ENCODE measurements at regions not wholly inside any gene's neighbourhood (a gene's known extent, or its start where the extent isn't known, plus 50 kb on each side); places are given as distances from the start of the nearest gene placed in this dataset.
"Not testable (repeated sequence)": the region's sequence is repeated elsewhere in the genome, so short reads cannot be mapped to it uniquely, and the experiment has no call there.

DNA sequence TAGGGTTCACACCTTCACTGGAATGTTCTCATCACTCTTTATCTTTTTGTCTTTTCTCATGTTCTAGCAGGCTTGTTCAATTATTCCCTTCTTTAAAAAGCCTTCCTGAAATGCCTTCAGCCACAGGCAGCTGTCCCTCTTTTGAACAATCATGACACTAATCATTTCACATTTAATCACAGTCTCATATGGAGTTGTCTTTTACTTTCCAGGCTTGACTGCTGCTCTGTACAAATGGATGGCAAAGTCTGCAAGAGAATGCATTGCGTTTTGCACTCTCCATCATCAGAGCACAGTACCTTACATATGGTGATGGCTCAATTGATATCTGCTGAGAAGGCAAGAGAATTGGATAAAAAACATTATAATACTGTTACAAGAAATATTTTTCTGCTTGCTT is 529.8 kb downstream of the DIPK2A start:
- H3K27ac ChIP-seq, result no peak overlapping the region
- no peak for DNase-seq (ENCODE audit: low spot score in 2 of 2)
- TF ChIP-seq POLR2A (IDR thresholded peaks at IDR 0.05) (no peak), EP300 (IDR thresholded peaks at IDR 0.05) (no peak)
- TF ChIP-seq, protein P1, sequence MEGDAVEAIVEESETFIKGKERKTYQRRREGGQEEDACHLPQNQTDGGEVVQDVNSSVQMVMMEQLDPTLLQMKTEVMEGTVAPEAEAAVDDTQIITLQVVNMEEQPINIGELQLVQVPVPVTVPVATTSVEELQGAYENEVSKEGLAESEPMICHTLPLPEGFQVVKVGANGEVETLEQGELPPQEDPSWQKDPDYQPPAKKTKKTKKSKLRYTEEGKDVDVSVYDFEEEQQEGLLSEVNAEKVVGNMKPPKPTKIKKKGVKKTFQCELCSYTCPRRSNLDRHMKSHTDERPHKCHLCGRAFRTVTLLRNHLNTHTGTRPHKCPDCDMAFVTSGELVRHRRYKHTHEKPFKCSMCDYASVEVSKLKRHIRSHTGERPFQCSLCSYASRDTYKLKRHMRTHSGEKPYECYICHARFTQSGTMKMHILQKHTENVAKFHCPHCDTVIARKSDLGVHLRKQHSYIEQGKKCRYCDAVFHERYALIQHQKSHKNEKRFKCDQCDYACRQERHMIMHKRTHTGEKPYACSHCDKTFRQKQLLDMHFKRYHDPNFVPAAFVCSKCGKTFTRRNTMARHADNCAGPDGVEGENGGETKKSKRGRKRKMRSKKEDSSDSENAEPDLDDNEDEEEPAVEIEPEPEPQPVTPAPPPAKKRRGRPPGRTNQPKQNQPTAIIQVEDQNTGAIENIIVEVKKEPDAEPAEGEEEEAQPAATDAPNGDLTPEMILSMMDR (IDR thresholded peaks at IDR 0.05), result no peak
- no peak overlapping the region for H3K4me3 ChIP-seq
- H3K4me1 ChIP-seq, result no peaks in the 10 kb centered on the region
- no peaks in the 10 kb centered on the region for H3K27me3 ChIP-seq
- 68 to 77% methylated on average over 1 of the region's 1 CpG for WGBS, 2 donors
- no peaks in the 10 kb centered on the region for H3K36me3 ChIP-seq
- no peaks in the 10 kb centered on the region for H3K9me3 ChIP-seq

DNA sequence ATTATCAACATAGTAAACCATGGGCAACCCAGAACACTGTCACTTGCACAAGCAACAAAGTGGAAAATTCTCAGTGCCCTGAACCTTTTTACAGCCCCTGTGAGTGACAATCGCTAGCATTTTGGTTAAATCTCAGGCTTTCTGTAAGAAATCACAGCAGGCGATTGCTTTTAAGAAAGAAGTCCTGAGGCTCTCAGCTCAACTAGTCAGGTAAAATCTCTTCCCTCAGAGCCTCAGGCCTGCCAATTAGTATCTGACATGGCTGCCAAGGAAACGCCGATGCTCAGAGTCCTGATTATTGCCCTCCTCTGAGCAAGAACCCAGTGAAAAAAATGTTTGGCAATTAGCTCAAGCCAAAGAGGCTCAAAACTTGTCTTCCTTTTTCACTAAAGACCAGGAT is 530.8 kb downstream of the DIPK2A start:
- H3K36me3 ChIP-seq, result no peaks in the 10 kb centered on the region
- no peaks in the 10 kb centered on the region for H3K27me3 ChIP-seq
- DNase-seq (ENCODE audit: low spot score in 2 of 2), result no peak
- H3K4me1 ChIP-seq, result no peaks in the 10 kb centered on the region
- no peak overlapping the region for H3K27ac ChIP-seq
- whole genome bisulfite sequencing, 2 donors, result 50 to 64% methylated on average over 4 of the region's 4 CpGs
- no peak overlapping the region for H3K4me3 ChIP-seq
- TF ChIP-seq, protein P1 (IDR thresholded peaks at IDR 0.05), result no peak
- TF ChIP-seq EP300 (IDR thresholded peaks at IDR 0.05) (no peak), POLR2A (IDR thresholded peaks at IDR 0.05) (no peak)
- H3K9me3 ChIP-seq, result no peaks in the 10 kb centered on the region

DNA sequence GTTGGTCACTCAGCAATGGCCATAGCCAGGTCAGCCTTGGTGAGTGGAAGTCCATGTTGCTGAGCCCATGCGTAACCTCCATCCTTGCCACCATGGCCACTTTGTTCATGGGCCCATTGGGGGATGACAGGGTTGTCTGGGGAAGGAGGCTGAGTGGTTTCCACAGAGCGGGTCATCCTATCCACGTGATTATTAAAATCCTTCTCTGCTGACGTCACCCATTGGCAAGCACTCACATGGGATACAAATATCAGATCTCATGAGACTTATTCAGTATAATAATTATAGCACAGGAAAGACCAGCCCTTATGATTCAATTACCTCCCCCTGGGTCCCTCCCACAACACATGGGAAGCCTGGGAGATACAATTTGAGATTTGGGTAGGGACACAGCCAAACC is 534.8 kb downstream of the DIPK2A start:
- H3K27ac ChIP-seq; DNase-seq (ENCODE audit: low spot score in 2 of 2); H3K36me3 ChIP-seq; H3K27me3 ChIP-seq; H3K9me3 ChIP-seq; H3K4me1 ChIP-seq; H3K4me3 ChIP-seq: not testable (repeated sequence)
- WGBS, 2 donors, result 74 to 95% methylated on average over 4 of the region's 4 CpGs

DNA sequence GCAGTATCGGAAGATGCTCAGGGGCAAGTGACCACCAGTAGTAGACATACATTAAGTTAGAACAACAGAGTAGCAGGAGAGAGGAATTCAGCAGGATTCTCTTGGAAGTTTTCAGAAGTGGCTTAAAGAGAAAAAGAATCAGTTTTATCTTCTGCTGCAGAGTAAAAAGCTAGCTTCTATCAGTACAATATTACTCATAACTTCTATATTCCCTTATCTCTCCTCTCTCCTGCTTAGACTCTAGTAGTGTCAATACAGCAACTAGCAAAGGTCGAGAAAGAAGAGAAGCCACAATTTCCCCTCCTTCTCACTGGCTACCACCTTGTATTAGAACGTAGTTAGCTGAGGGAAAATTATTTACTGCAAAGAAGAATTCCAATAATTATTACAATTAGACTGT is 539.7 kb downstream of the DIPK2A start:
- TF ChIP-seq, protein P1 (IDR thresholded peaks at IDR 0.05), result no peak
- TF ChIP-seq EP300 (IDR thresholded peaks at IDR 0.05) (no peak), POLR2A (IDR thresholded peaks at IDR 0.05) (no peak)
- no peaks in the 10 kb centered on the region for H3K36me3 ChIP-seq
- no peaks in the 10 kb centered on the region for H3K27me3 ChIP-seq
- DNase-seq (ENCODE audit: low spot score in 2 of 2), result no peak
- H3K4me1 ChIP-seq, result no peaks in the 10 kb centered on the region
- WGBS, 2 donors, result 55 to 79% methylated on average over 3 of the region's 3 CpGs
- no peak overlapping the region for H3K27ac ChIP-seq
- H3K9me3 ChIP-seq, result no peaks in the 10 kb centered on the region
- H3K4me3 ChIP-seq, result no peak overlapping the region

DNA sequence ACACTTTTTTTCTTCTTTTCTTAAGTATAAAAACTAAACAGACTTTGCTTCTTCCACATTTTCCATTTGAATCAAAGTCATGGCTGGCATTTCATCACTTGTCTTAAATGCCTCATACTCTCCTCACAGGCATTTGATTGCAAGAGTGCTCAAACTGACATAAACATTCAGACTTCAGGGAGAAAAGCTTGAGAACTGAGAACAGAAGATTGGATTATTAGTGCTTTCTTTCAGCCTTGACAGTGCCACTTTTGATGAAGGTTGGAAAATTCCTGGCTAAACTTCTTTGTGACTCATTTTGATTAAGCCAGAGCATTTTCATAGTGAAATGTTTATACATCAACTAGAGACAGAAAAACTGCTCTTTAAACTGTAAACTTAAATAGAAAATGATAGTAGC is 544.4 kb downstream of the DIPK2A start:
- H3K9me3 ChIP-seq, result no peaks in the 10 kb centered on the region
- TF ChIP-seq POLR2A (IDR thresholded peaks at IDR 0.05), result no peak
- no peak for TF ChIP-seq EP300 (IDR thresholded peaks at IDR 0.05)
- TF ChIP-seq, protein P1 (IDR thresholded peaks at IDR 0.05), result no peak
- DNase-seq (ENCODE audit: low spot score in 2 of 2), result no peak
- no peak overlapping the region for H3K4me3 ChIP-seq
- no peaks in the 10 kb centered on the region for H3K27me3 ChIP-seq
- H3K4me1 ChIP-seq, result no peaks in the 10 kb centered on the region
- no peaks in the 10 kb centered on the region for H3K36me3 ChIP-seq
- no peak overlapping the region for H3K27ac ChIP-seq

DNA sequence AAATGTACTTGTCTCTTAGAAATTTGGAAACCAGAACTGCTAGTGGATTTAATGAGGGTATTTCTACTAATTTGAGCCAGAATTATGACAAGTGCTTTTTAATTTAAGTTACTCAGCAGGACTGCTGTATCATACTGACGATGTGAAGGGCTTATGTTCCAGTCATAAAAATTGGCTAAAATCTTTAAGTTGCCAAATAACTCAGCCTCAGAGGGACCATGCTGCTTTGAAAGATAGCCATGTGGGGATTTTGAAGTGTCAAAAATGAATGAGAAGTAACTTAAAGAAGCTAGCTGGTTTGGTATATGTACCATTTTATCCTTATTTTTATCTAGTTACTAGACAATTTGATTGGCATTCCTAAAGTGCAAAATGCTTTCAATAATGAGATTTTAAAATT is 545.0 kb downstream of the DIPK2A start:
- TF ChIP-seq POLR2A (IDR thresholded peaks at IDR 0.05), result no peak
- TF ChIP-seq EP300 (IDR thresholded peaks at IDR 0.05), result no peak
- TF ChIP-seq, protein P1 (IDR thresholded peaks at IDR 0.05), result no peak
- Histone ChIP-seq H3K9me3 (no peaks in the 10 kb centered on the region), H3K4me1 (no peaks in the 10 kb centered on the region), H3K4me3 (no peak overlapping the region), H3K27me3 (no peaks in the 10 kb centered on the region), H3K27ac (no peak overlapping the region), H3K36me3 (no peaks in the 10 kb centered on the region)
- DNase-seq (ENCODE audit: low spot score in 2 of 2), result no peak
- 33 to 46% methylated on average over 1 of the region's 1 CpG for WGBS, 2 donors

All from tibial nerve (tissue), 4 donors.